Gastroesophageal sphincter (tissue), 4 donors: ENCODE measurements at regions not wholly inside any gene's neighbourhood (a gene's known extent, or its start where the extent isn't known, plus 50 kb on each side); places are given as distances from the start of the nearest gene placed in this dataset.
"Not testable (repeated sequence)": the region's sequence is repeated elsewhere in the genome, so short reads cannot be mapped to it uniquely, and the experiment has no call there.

Experiments used
- ATAC-seq: fragments of 150-250 bp; one replicate; pipeline ENCODE4 v1.9.1; 2016; ENCODE audit warnings: mild to moderate bottlenecking, moderate library complexity
- H3K27ac ChIP-seq, 4 donors: fragments of 200-600 bp; sonication (generic) in 3 of 4; 1 replicate in 3 of 4; 2 replicates in 1 of 4; pipeline ENCODE4 v1.5.1; 2016 to 2019
- H3K27me3 ChIP-seq: fragments of 200-600 bp; sonication (generic); one replicate; pipeline ENCODE4 v1.5.1; 2019
- H3K36me3 ChIP-seq, 2 donors: fragments of 200-600 bp; sonication (generic); one replicate each; pipeline ENCODE4 v1.5.1; 2019; ENCODE audit warnings: control low read depth in 1 of 2
- H3K4me1 ChIP-seq, 3 donors: fragments of 200-600 bp; sonication (generic); 1 replicate in 2 of 3; 2 replicates in 1 of 3; pipeline ENCODE4 v1.5.1; 2016 to 2019; ENCODE audit warnings: control low read depth in 2 of 3
- H3K4me3 ChIP-seq, 2 donors: fragments of 200-600 bp; sonication (generic); one replicate each; pipeline ENCODE4 v1.5.1; 2019; ENCODE audit warnings: mild to moderate bottlenecking in 1 of 2, moderate library complexity in 1 of 2
- H3K9me3 ChIP-seq, 3 donors: fragments of 200-600 bp; sonication (generic); one replicate each; pipeline ENCODE4 v1.5.1; 2017 to 2019; ENCODE audit warnings: control low read depth in 2 of 3
- CTCF ChIP-seq, 4 experiments: fragments of 200-600 bp in 2 of 4; fragments of 450-650 bp in 2 of 4; sonication (generic) in 1 of 4; IDR thresholded peaks; one replicate each; pipeline ENCODE4 v1.5.1; 2017 to 2019; ENCODE audit warnings: antibody characterized with exemption in 4 of 4, mild to moderate bottlenecking in 2 of 4, moderate library complexity in 2 of 4
- EP300 ChIP-seq: sonication (generic); formaldehyde crosslinking; IDR thresholded peaks from one replicate; pipeline ENCODE4 v1.6.1; 2017; ENCODE audit warnings: antibody characterized with exemption, mild to moderate bottlenecking
- POLR2A ChIP-seq, 2 donors: fragments of 450-650 bp; IDR thresholded peaks; one replicate each; pipeline ENCODE4 v1.6.1; 2017; ENCODE audit warnings: antibody characterized with exemption in 2 of 2, mild to moderate bottlenecking in 2 of 2, moderate library complexity in 1 of 2
- POLR2AphosphoS5 ChIP-seq: sonication (generic); formaldehyde crosslinking; IDR thresholded peaks from one replicate; pipeline ENCODE4 v1.6.1; 2017; ENCODE audit warnings: antibody characterized with exemption
- WGBS, 2 donors: methylation state at CpG; one replicate each; pipeline ENCODE4 v1.1.5; 2018; ENCODE audit warnings: low coverage in 1 of 2; 5-methylcytosine and 5-hydroxymethylcytosine counted together

GRCh38 chr7:120056227-120056626, 216.7 kb upstream of the KCND2 start:
- TF ChIP-seq POLR2AphosphoS5 = no peak
- TF ChIP-seq CTCF (IDR thresholded peaks at IDR 0.05) = no peak
- TF ChIP-seq EP300 = no peak
- no peak for TF ChIP-seq POLR2A (IDR thresholded peaks at IDR 0.05)
- no peak overlapping the region for H3K27ac ChIP-seq
- no peaks in the 10 kb centered on the region for H3K4me1 ChIP-seq
- no peak for ATAC-seq
- H3K9me3 ChIP-seq = no peaks in the 10 kb centered on the region
- no peak overlapping the region for H3K4me3 ChIP-seq
- H3K36me3 ChIP-seq = no peaks in the 10 kb centered on the region
- no peaks in the 10 kb centered on the region for H3K27me3 ChIP-seq
- WGBS, 2 donors = 90% methylated on average over 2 of the region's 4 CpGs; no CpG with 5 or more reads in 1 of the 2 donors

GRCh38 chr7:120059641-120060040, 213.3 kb upstream of the KCND2 start:
- 100% methylated on average over 1 of the region's 1 CpG; no CpG with 5 or more reads in 1 of the 2 donors for WGBS, 2 donors
- ATAC-seq = no peak
- Histone ChIP-seq H3K9me3 (no peaks in the 10 kb centered on the region), H3K4me1 (no peaks in the 10 kb centered on the region), H3K4me3 (no peak overlapping the region), H3K27me3 (no peaks in the 10 kb centered on the region), H3K36me3 (no peaks in the 10 kb centered on the region), H3K27ac (no peak overlapping the region)
- TF ChIP-seq CTCF (IDR thresholded peaks at IDR 0.05) (no peak), POLR2AphosphoS5 (no peak), POLR2A (IDR thresholded peaks at IDR 0.05) (no peak), EP300 (no peak)

DNA sequence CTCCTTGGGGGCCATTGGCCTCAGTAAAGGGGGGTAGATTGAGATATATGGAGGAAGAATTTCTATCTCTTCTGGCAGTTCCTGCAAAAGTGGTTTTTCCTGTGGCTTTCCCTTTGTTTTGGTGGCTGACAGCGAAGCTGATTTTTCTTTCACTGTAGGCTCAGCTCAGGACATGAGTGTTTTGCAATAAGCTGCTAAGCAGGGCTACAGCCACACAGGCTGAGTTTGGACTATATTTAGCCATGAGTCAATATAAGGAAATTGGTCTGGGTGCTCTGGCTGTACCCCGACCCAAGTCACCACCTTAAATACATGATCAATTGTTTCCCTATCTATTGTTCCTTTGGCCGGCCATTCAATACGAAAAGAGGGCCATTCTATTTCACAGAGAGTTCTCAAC, 212.7 kb upstream of the KCND2 start:
- TF ChIP-seq EP300 = no peak
- TF ChIP-seq POLR2AphosphoS5 = no peak
- no peak for TF ChIP-seq POLR2A (IDR thresholded peaks at IDR 0.05)
- no peak for TF ChIP-seq CTCF (IDR thresholded peaks at IDR 0.05)
- 82 to 90% methylated on average over 4 of the region's 4 CpGs for WGBS, 2 donors
- no peak overlapping the region for H3K4me3 ChIP-seq
- no peaks in the 10 kb centered on the region for H3K36me3 ChIP-seq
- H3K4me1 ChIP-seq = no peaks in the 10 kb centered on the region
- ATAC-seq = no peak
- H3K9me3 ChIP-seq = no peaks in the 10 kb centered on the region
- H3K27me3 ChIP-seq = no peaks in the 10 kb centered on the region
- no peak overlapping the region for H3K27ac ChIP-seq

- Histone ChIP-seq H3K4me3 (no peak overlapping the region), H3K9me3 (no peaks in the 10 kb centered on the region), H3K27ac (no peak overlapping the region), H3K4me1 (no peaks in the 10 kb centered on the region), H3K27me3 (no peaks in the 10 kb centered on the region), H3K36me3 (no peaks in the 10 kb centered on the region)
- ATAC-seq = no peak
- 91 to 93% methylated on average over 6 to 7 of the region's 7 CpGs for WGBS, 2 donors
- TF ChIP-seq EP300 (no peak), POLR2AphosphoS5 (no peak), CTCF (IDR thresholded peaks at IDR 0.05) (no peak), POLR2A (IDR thresholded peaks at IDR 0.05) (no peak)
These were observed 212.1 kb upstream of the KCND2 start for GRCh38 chr7:120060875-120061274.

- Histone ChIP-seq H3K27me3 (no peaks in the 10 kb centered on the region), H3K4me1 (no peaks in the 10 kb centered on the region), H3K4me3 (no peak overlapping the region), H3K36me3 (no peaks in the 10 kb centered on the region), H3K27ac (no peak overlapping the region), H3K9me3 (no peaks in the 10 kb centered on the region)
- no peak for TF ChIP-seq POLR2AphosphoS5
- no peak for TF ChIP-seq CTCF (IDR thresholded peaks at IDR 0.05)
- TF ChIP-seq POLR2A (IDR thresholded peaks at IDR 0.05) = no peak
- TF ChIP-seq EP300 = no peak
- peak; percentile 85 for ATAC-seq
These were observed 208.4 kb upstream of the KCND2 start for GRCh38 chr7:120064565-120064964.

- H3K27ac ChIP-seq, ATAC-seq: not testable (repeated sequence)
These were observed 206.1 kb upstream of the KCND2 start for GRCh38 chr7:120066898-120067297.

More at GRCh38 chr7:120066898-120067297, 206.1 kb upstream of the KCND2 start:
- not testable (repeated sequence) for H3K36me3 ChIP-seq, H3K9me3 ChIP-seq, H3K4me1 ChIP-seq, H3K4me3 ChIP-seq, H3K27me3 ChIP-seq
